ENCODE measurements at regions not wholly inside any gene's neighbourhood (a gene's known extent, or its start where the extent isn't known, plus 50 kb on each side); places are given as distances from the start of the nearest gene placed in this dataset.

DNA sequence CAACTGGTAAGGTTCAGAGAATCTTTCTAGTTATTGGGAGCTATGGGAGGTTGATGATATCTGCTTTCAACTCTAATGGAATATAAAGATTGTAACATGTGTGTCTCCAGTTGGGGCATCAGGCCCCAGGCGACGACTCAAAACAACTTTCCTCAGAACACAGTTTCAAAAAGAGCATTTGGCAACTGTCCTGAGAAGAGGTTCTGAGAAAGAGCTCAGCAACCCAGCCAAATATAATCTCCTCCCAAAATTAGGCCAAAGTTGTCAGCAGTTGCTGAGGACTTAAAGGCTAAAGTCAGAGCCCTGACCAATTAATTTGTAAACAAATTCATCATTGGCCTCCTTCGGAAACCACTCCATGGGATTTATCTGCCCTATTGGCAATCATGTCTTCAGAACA, 251.1 kb upstream of the NFE2L3 start:
- TF ChIP-seq, protein P1, sequence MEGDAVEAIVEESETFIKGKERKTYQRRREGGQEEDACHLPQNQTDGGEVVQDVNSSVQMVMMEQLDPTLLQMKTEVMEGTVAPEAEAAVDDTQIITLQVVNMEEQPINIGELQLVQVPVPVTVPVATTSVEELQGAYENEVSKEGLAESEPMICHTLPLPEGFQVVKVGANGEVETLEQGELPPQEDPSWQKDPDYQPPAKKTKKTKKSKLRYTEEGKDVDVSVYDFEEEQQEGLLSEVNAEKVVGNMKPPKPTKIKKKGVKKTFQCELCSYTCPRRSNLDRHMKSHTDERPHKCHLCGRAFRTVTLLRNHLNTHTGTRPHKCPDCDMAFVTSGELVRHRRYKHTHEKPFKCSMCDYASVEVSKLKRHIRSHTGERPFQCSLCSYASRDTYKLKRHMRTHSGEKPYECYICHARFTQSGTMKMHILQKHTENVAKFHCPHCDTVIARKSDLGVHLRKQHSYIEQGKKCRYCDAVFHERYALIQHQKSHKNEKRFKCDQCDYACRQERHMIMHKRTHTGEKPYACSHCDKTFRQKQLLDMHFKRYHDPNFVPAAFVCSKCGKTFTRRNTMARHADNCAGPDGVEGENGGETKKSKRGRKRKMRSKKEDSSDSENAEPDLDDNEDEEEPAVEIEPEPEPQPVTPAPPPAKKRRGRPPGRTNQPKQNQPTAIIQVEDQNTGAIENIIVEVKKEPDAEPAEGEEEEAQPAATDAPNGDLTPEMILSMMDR (conservative IDR thresholded peaks at IDR 0.05), result no peak
- no peak for TF ChIP-seq EZH2 (IDR thresholded peaks at IDR 0.05; ENCODE audit: low read depth)
